Kidney (tissue), 13 donors: ENCODE measurements at regions not wholly inside any gene's neighbourhood (a gene's known extent, or its start where the extent isn't known, plus 50 kb on each side); places are given as distances from the start of the nearest gene placed in this dataset.

Source experiments
- DNase-seq, 5 donors: peaks; one replicate each; pipeline ENCODE4 v3.0.0-alpha.2; 2013 to 2020
- FAIRE-seq: peaks from 2 replicates; lab custom pipeline; 2012; peaks lifted over from hg19 to GRCh38; lab: Jason Lieb, UNC
- H3K27ac ChIP-seq, 2 donors: one replicate each; pipeline ENCODE4 v1.7.0; 2013; ENCODE audit warnings: low read depth in 2 of 2, low read length in 2 of 2, inconsistent platforms in 1 of 2
- H3K27me3 ChIP-seq: one replicate; pipeline ENCODE4 v1.7.1; 2013; ENCODE audit warnings: low read length, inconsistent platforms; ENCODE audit not compliant: control insufficient read depth, insufficient read depth
- H3K36me3 ChIP-seq, 3 donors: one replicate each; pipeline versions ENCODE4 v1.7.0 to v1.7.1; 2013; ENCODE audit warnings: low read length in 3 of 3, control low read depth in 1 of 3, inconsistent platforms in 1 of 3; ENCODE audit not compliant: insufficient read depth in 3 of 3, control insufficient read depth in 2 of 3
- H3K4me1 ChIP-seq, 3 donors: one replicate each; pipeline versions ENCODE4 v1.7.0 to v1.7.1; 2013; ENCODE audit warnings: low read length in 3 of 3, inconsistent platforms in 1 of 3, low read depth in 1 of 3; ENCODE audit not compliant: control insufficient read depth in 2 of 3, insufficient read depth in 2 of 3
- H3K4me3 ChIP-seq, 3 donors: one replicate each; pipeline versions ENCODE4 v1.7.0 to v1.8.1; 2013; ENCODE audit warnings: low read length in 3 of 3, control low read depth in 1 of 3, inconsistent platforms in 1 of 3
- H3K9ac ChIP-seq, 3 donors: one replicate each; pipeline versions ENCODE4 v1.7.0 to v1.7.1; 2013; ENCODE audit warnings: low read length in 3 of 3, control low read depth in 1 of 3, inconsistent platforms in 1 of 3
- H3K9me3 ChIP-seq, 3 donors: one replicate each; pipeline versions ENCODE4 v1.7.0 to v1.7.1; 2013; ENCODE audit warnings: low read length in 3 of 3, control low read depth in 1 of 3, inconsistent platforms in 1 of 3; ENCODE audit not compliant: control insufficient read depth in 2 of 3, insufficient read depth in 1 of 3
- CTCF ChIP-seq: IDR thresholded peaks from 3 replicates; pipeline ENCODE4 v1.5.1; 2012; ENCODE audit warnings: mild to moderate bottlenecking, moderate library complexity, borderline replicate concordance; ENCODE audit not compliant: insufficient read depth; ENCODE audit errors: extremely low read depth
- intact Hi-C: fragments of 100-400 bp; cut with DNase I; formaldehyde crosslinking; loops from one replicate; pipeline ENCODE4 v1.11.1; 2022
- donor health status: control.
- donor health status: control.
- donor health status: control.
- donor health status: control.
- donor health status: control.
- donor health status: DM: yes; HTN: yes; CAD: no.
- donor health status: Normal renal cell carcinoma (clear cell type).

- Histone ChIP-seq H3K9ac (no peak overlapping the region), H3K9me3 (no peaks in the 10 kb centered on the region), H3K27me3 (no peaks in the 10 kb centered on the region), H3K4me3 (no peak overlapping the region), H3K27ac (no peak overlapping the region), H3K4me1 (no peaks in the 10 kb centered on the region), H3K36me3 (no peaks in the 10 kb centered on the region)
- DNase-seq (no peak), FAIRE-seq (no peak)
- TF ChIP-seq CTCF: no peak
- intact Hi-C loops: no loop called here
Observed at GRCh38 chr14:87640553-87640952, 352.4 kb downstream of the GALC start.

GRCh38 chr14:87638196-87638595 lies 354.8 kb downstream of the GALC start:
- Histone ChIP-seq H3K9me3 (no peaks in the 10 kb centered on the region), H3K4me1 (no peaks in the 10 kb centered on the region), H3K27ac (no peak overlapping the region), H3K36me3 (no peaks in the 10 kb centered on the region), H3K4me3 (no peak overlapping the region), H3K27me3 (no peaks in the 10 kb centered on the region), H3K9ac (no peak overlapping the region)
- no peak for DNase-seq
- TF ChIP-seq CTCF: no peak
- FAIRE-seq: no peak
- intact Hi-C loops: no loop called here

GRCh38 chr14:87635442-87635841 lies 357.5 kb downstream of the GALC start:
- Histone ChIP-seq H3K4me3 (no peak overlapping the region), H3K4me1 (no peaks in the 10 kb centered on the region), H3K36me3 (no peaks in the 10 kb centered on the region), H3K27ac (no peak overlapping the region), H3K9me3 (no peaks in the 10 kb centered on the region), H3K27me3 (no peaks in the 10 kb centered on the region), H3K9ac (no peak overlapping the region)
- DNase-seq (peak in 2 of 5 donors; percentile 24 to 49), FAIRE-seq (no peak)
- intact Hi-C loops: no loop called here
- TF ChIP-seq CTCF: no peak

GRCh38 chr14:87632796-87633195 lies 360.2 kb downstream of the GALC start:
- H3K4me1 ChIP-seq: no peaks in the 10 kb centered on the region
- no peak for FAIRE-seq
- H3K27me3 ChIP-seq: no peaks in the 10 kb centered on the region
- TF ChIP-seq CTCF: no peak
- DNase-seq: no peak
- intact Hi-C loops: no loop called here
- no peaks in the 10 kb centered on the region for H3K36me3 ChIP-seq
- H3K9me3 ChIP-seq: no peaks in the 10 kb centered on the region
- no peak overlapping the region for H3K4me3 ChIP-seq
- H3K27ac ChIP-seq: no peak overlapping the region
- no peak overlapping the region for H3K9ac ChIP-seq
